WTC11 (cell line): ENCODE measurements at regions not wholly inside any gene's neighbourhood (a gene's known extent, or its start where the extent isn't known, plus 50 kb on each side); places are given as distances from the start of the nearest gene placed in this dataset.

Source experiments
- ATAC-seq: fragments of 200-7000 bp; cut with Tn5 transposase; 2 replicates; pipeline ENCODE4 v1.10.0; 2021; ENCODE audit warnings: mild to moderate bottlenecking, moderate library complexity
- CTCF ChIA-PET: fragments of 300-600 bp; sonication (Branson Sonifier 250); formaldehyde crosslinking; loops from one replicate; lab custom pipeline; 2021; ENCODE audit warnings: antibody characterized with exemption; lab: Charles Lee
- POLR2A ChIA-PET: fragments of 350-600 bp; sonication (Branson Sonifier 250); formaldehyde crosslinking; loops from one replicate; lab custom pipeline; 2021; ENCODE audit warnings: antibody characterized with exemption; lab: Charles Lee
- DNase-seq: peaks from one replicate; pipeline ENCODE4 v3.0.0; 2021; ENCODE audit warnings: low spot score
- H3K27ac Mint-ChIP-seq: 2 replicates; pipeline ENCODE4 v1.8.0; 2021; ENCODE audit warnings: mixed read lengths
- H3K27me3 Mint-ChIP-seq: 2 replicates; pipeline ENCODE4 v1.8.0; 2021; ENCODE audit warnings: low read depth, mild to moderate bottlenecking, moderate library complexity, mixed read lengths
- H3K36me3 Mint-ChIP-seq: 2 replicates; pipeline ENCODE4 v1.8.0; 2021; ENCODE audit warnings: mixed read lengths
- H3K4me1 Mint-ChIP-seq: 2 replicates; pipeline ENCODE4 v1.8.0; 2022; ENCODE audit warnings: mixed read lengths
- H3K4me3 Mint-ChIP-seq: 2 replicates; pipeline ENCODE4 v1.8.0; 2021; ENCODE audit warnings: mild to moderate bottlenecking, moderate library complexity, mixed read lengths
- H3K9me3 Mint-ChIP-seq: 2 replicates; pipeline ENCODE4 v1.8.0; 2021; ENCODE audit warnings: mixed read lengths
- ATF2 ChIP-seq: sonication (generic); formaldehyde crosslinking; IDR thresholded peaks from 2 replicates; pipeline ENCODE4 v1.8.1; 2022; ENCODE audit warnings: low read depth, missing genetic modification reagents, borderline replicate concordance
- CREM ChIP-seq: sonication (generic); formaldehyde crosslinking; IDR thresholded peaks from 2 replicates; pipeline ENCODE4 v1.8.1; 2022; ENCODE audit warnings: mild to moderate bottlenecking, missing genetic modification reagents, moderate library complexity
- E2F5 ChIP-seq: sonication (generic); formaldehyde crosslinking; IDR thresholded peaks from 2 replicates; pipeline ENCODE4 v1.8.1; 2022; ENCODE audit warnings: mild to moderate bottlenecking, moderate library complexity, missing genetic modification reagents
- ELF4 ChIP-seq: sonication (generic); formaldehyde crosslinking; IDR thresholded peaks from 2 replicates; pipeline ENCODE4 v1.8.1; 2022; ENCODE audit warnings: low read depth, mild to moderate bottlenecking, moderate library complexity, missing genetic modification reagents
- ETV6 ChIP-seq: sonication (generic); formaldehyde crosslinking; IDR thresholded peaks from 2 replicates; pipeline ENCODE4 v1.8.1; 2022; ENCODE audit warnings: mild to moderate bottlenecking, missing genetic modification reagents
- FOXP1 ChIP-seq: sonication (generic); formaldehyde crosslinking; IDR thresholded peaks from 2 replicates; pipeline ENCODE4 v1.8.0; 2022; ENCODE audit warnings: missing genetic modification reagents, mild to moderate bottlenecking, moderate library complexity, borderline replicate concordance
- GRHL2 ChIP-seq: fragments of 250-450 bp; sonication (Bioruptor Pico); IDR thresholded peaks from 2 replicates; pipeline ENCODE4 v1.8.0; 2022; ENCODE audit warnings: mild to moderate bottlenecking, moderate library complexity; ENCODE audit not compliant: insufficient replicate concordance, severe bottlenecking
- GTF2I ChIP-seq: fragments of 250-450 bp; sonication (Bioruptor Pico); conservative IDR thresholded peaks from 2 replicates; pipeline ENCODE4 v1.4.0; 2021; ENCODE audit warnings: mild to moderate bottlenecking
- IRF1 ChIP-seq: sonication (generic); formaldehyde crosslinking; IDR thresholded peaks from 2 replicates; pipeline ENCODE4 v1.8.0; 2023; ENCODE audit warnings: missing genetic modification reagents
- IRF2 ChIP-seq: sonication (generic); formaldehyde crosslinking; IDR thresholded peaks from 2 replicates; pipeline ENCODE4 v1.8.0; 2022; ENCODE audit warnings: low read depth, missing genetic modification reagents, borderline replicate concordance
- NFYB ChIP-seq: sonication (generic); formaldehyde crosslinking; conservative IDR thresholded peaks from 2 replicates; pipeline ENCODE4 v1.8.0; 2022; ENCODE audit warnings: low read depth, missing genetic modification reagents
- NR1H2 ChIP-seq: sonication (generic); formaldehyde crosslinking; IDR thresholded peaks from 2 replicates; pipeline ENCODE4 v1.9.0; 2021; ENCODE audit warnings: mild to moderate bottlenecking, moderate library complexity, missing genetic modification reagents
- NR3C1 ChIP-seq: sonication (generic); formaldehyde crosslinking; conservative IDR thresholded peaks from 2 replicates; pipeline ENCODE4 v1.8.1; 2023; ENCODE audit warnings: low read depth, mild to moderate bottlenecking, missing genetic modification reagents
- OVOL2 ChIP-seq: fragments of 250-450 bp; sonication (Bioruptor Pico); IDR thresholded peaks from 2 replicates; pipeline ENCODE4 v1.9.0; 2021; ENCODE audit warnings: mild to moderate bottlenecking, borderline replicate concordance
- SP1 ChIP-seq: sonication (generic); formaldehyde crosslinking; conservative IDR thresholded peaks from 2 replicates; pipeline ENCODE4 v1.8.1; 2022; ENCODE audit warnings: missing genetic modification reagents
- TEAD4 ChIP-seq: sonication (generic); formaldehyde crosslinking; IDR thresholded peaks from 2 replicates; pipeline ENCODE4 v1.8.0; 2022; ENCODE audit warnings: mild to moderate bottlenecking, missing genetic modification reagents
- ZBTB21 ChIP-seq: sonication (generic); formaldehyde crosslinking; IDR thresholded peaks from 2 replicates; pipeline ENCODE4 v1.8.1; 2023; ENCODE audit warnings: mild to moderate bottlenecking, missing genetic modification reagents, borderline replicate concordance
- ZNF317 ChIP-seq: sonication (generic); formaldehyde crosslinking; IDR thresholded peaks from 2 replicates; pipeline ENCODE4 v1.8.1; 2023; ENCODE audit warnings: low read depth, mild to moderate bottlenecking, moderate library complexity, missing genetic modification reagents, borderline replicate concordance
- ZNF423 ChIP-seq: fragments of 250-450 bp; sonication (Bioruptor Pico); IDR thresholded peaks from 2 replicates; pipeline ENCODE4 v2.1.2; 2022; ENCODE audit warnings: mild to moderate bottlenecking, moderate library complexity
- ZNF532 ChIP-seq: fragments of 250-450 bp; sonication (Bioruptor Pico); IDR thresholded peaks from 2 replicates; pipeline ENCODE4 v1.9.0; 2021; ENCODE audit warnings: mild to moderate bottlenecking, borderline replicate concordance
- ZNF671 ChIP-seq: fragments of 250-450 bp; sonication (Bioruptor Pico); IDR thresholded peaks from 2 replicates; pipeline ENCODE4 v1.8.0; 2021; ENCODE audit warnings: mild to moderate bottlenecking
- TF ChIP-seq, protein P1 (sequence below): sonication (generic); formaldehyde crosslinking; IDR thresholded peaks from 2 replicates; pipeline ENCODE4 v1.8.0; 2023; ENCODE audit warnings: mild to moderate bottlenecking, missing genetic modification reagents
- TF ChIP-seq, protein P2 (sequence below): sonication (generic); formaldehyde crosslinking; IDR thresholded peaks from 2 replicates; pipeline ENCODE4 v1.8.1; 2023; ENCODE audit warnings: mild to moderate bottlenecking, missing genetic modification reagents, moderate library complexity
- TF ChIP-seq, protein P3 (sequence below): sonication (generic); formaldehyde crosslinking; IDR thresholded peaks from 2 replicates; pipeline ENCODE4 v1.8.1; 2023; ENCODE audit warnings: mild to moderate bottlenecking, missing genetic modification reagents

GRCh38 chr22:49597428-49598039 is 230.1 kb downstream of the BRD1 start (continued):
- no peak for TF ChIP-seq GRHL2
- no peak for TF ChIP-seq ZNF317 (CRISPR knock-in tag)
- no peak for TF ChIP-seq NR3C1 (CRISPR knock-in tag)
- no peak for TF ChIP-seq ZBTB21 (CRISPR knock-in tag)
- TF ChIP-seq, protein P1, sequence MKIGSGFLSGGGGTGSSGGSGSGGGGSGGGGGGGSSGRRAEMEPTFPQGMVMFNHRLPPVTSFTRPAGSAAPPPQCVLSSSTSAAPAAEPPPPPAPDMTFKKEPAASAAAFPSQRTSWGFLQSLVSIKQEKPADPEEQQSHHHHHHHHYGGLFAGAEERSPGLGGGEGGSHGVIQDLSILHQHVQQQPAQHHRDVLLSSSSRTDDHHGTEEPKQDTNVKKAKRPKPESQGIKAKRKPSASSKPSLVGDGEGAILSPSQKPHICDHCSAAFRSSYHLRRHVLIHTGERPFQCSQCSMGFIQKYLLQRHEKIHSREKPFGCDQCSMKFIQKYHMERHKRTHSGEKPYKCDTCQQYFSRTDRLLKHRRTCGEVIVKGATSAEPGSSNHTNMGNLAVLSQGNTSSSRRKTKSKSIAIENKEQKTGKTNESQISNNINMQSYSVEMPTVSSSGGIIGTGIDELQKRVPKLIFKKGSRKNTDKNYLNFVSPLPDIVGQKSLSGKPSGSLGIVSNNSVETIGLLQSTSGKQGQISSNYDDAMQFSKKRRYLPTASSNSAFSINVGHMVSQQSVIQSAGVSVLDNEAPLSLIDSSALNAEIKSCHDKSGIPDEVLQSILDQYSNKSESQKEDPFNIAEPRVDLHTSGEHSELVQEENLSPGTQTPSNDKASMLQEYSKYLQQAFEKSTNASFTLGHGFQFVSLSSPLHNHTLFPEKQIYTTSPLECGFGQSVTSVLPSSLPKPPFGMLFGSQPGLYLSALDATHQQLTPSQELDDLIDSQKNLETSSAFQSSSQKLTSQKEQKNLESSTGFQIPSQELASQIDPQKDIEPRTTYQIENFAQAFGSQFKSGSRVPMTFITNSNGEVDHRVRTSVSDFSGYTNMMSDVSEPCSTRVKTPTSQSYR (CRISPR knock-in tag) = no peak
- no peak for TF ChIP-seq ELF4 (CRISPR knock-in tag)
- TF ChIP-seq IRF1 = no peak
- no peak for TF ChIP-seq NFYB
- no peak for TF ChIP-seq ETV6 (CRISPR knock-in tag)
- TF ChIP-seq, protein P2, sequence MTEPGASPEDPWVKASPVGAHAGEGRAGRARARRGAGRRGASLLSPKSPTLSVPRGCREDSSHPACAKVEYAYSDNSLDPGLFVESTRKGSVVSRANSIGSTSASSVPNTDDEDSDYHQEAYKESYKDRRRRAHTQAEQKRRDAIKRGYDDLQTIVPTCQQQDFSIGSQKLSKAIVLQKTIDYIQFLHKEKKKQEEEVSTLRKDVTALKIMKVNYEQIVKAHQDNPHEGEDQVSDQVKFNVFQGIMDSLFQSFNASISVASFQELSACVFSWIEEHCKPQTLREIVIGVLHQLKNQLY = no peak
- no peak for TF ChIP-seq ZNF532 (CRISPR knock-in tag)

DNA sequence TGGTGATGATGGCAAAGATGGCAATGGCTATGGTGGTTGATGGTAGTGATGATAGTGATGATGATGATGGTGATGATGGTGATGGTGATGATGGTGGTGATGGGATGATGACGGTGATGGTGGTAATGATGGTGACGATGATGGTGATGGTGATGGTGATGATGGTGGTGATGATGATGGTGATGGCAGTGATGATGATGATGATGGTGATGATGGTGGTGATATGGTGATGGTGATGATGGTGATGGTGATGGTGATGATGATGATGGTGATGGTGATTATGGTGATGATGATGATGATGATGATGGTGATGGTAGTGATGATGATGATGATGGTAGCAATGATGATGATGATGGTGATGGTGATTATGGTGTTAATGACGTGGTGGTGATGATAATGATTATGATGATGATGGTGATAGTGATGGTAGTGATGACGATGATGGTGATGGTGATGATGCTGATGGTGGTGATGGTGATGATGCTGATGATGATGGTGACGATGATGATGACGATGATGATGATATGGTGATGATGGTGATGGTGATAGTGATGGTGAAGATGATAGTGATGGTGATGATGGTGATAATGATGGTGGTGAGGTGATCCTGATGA is 232.1 kb downstream of the BRD1 start:
- ChIA-PET POLR2A (no interaction called here), CTCF (no interaction called here)
- H3K9me3 Mint-ChIP-seq = peaks cover 7% of the 10 kb centered on the region
- peaks cover 7% of the 10 kb centered on the region for H3K4me1 Mint-ChIP-seq
- ATAC-seq = no peak
- no peaks in the 10 kb centered on the region; the same call in 1 of the 2 replicates for H3K36me3 Mint-ChIP-seq
- peaks cover 3% of the 10 kb centered on the region; the same call in 1 of the 2 replicates for H3K27me3 Mint-ChIP-seq
- H3K4me3 Mint-ChIP-seq = no peak overlapping the region
- DNase-seq = no peak
- H3K27ac Mint-ChIP-seq = no peak overlapping the region
- TF ChIP-seq ZNF423 (CRISPR knock-in tag) (no peak), ZNF671 (CRISPR knock-in tag) (no peak), E2F5 (CRISPR knock-in tag) (no peak), ETV6 (CRISPR knock-in tag) (no peak), OVOL2 (no peak), FOXP1 (CRISPR knock-in tag) (no peak), TEAD4 (no peak), IRF2 (no peak), NFYB (no peak), ATF2 (CRISPR knock-in tag) (no peak), SP1 (no peak), CREM (CRISPR knock-in tag) (no peak), NR1H2 (CRISPR knock-in tag) (no peak), GTF2I (CRISPR knock-in tag) (no peak)
- TF ChIP-seq, protein P3, sequence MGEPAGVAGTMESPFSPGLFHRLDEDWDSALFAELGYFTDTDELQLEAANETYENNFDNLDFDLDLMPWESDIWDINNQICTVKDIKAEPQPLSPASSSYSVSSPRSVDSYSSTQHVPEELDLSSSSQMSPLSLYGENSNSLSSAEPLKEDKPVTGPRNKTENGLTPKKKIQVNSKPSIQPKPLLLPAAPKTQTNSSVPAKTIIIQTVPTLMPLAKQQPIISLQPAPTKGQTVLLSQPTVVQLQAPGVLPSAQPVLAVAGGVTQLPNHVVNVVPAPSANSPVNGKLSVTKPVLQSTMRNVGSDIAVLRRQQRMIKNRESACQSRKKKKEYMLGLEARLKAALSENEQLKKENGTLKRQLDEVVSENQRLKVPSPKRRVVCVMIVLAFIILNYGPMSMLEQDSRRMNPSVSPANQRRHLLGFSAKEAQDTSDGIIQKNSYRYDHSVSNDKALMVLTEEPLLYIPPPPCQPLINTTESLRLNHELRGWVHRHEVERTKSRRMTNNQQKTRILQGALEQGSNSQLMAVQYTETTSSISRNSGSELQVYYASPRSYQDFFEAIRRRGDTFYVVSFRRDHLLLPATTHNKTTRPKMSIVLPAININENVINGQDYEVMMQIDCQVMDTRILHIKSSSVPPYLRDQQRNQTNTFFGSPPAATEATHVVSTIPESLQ = no peak
